ENCODE measurements at regions not wholly inside any gene's neighbourhood (a gene's known extent, or its start where the extent isn't known, plus 50 kb on each side); places are given as distances from the start of the nearest gene placed in this dataset.
"Not testable (repeated sequence)": the region's sequence is repeated elsewhere in the genome, so short reads cannot be mapped to it uniquely, and the experiment has no call there.

GRCh38 chr10:27345455-27345920 lies 104.9 kb upstream of the ACBD5 start:
- no peaks in the 10 kb centered on the region for H3K4me1 ChIP-seq
- H3K4me3 ChIP-seq, result no peak overlapping the region
- no peaks in the 10 kb centered on the region for H3K36me3 ChIP-seq
- DNase-seq, result no peak
- TF ChIP-seq, protein P1, sequence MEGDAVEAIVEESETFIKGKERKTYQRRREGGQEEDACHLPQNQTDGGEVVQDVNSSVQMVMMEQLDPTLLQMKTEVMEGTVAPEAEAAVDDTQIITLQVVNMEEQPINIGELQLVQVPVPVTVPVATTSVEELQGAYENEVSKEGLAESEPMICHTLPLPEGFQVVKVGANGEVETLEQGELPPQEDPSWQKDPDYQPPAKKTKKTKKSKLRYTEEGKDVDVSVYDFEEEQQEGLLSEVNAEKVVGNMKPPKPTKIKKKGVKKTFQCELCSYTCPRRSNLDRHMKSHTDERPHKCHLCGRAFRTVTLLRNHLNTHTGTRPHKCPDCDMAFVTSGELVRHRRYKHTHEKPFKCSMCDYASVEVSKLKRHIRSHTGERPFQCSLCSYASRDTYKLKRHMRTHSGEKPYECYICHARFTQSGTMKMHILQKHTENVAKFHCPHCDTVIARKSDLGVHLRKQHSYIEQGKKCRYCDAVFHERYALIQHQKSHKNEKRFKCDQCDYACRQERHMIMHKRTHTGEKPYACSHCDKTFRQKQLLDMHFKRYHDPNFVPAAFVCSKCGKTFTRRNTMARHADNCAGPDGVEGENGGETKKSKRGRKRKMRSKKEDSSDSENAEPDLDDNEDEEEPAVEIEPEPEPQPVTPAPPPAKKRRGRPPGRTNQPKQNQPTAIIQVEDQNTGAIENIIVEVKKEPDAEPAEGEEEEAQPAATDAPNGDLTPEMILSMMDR (IDR thresholded peaks at IDR 0.05), result no peak
- intact Hi-C loops (cut with DNase I), result no loop called here
- no peaks in the 10 kb centered on the region for H3K9me3 ChIP-seq
- H3K27me3 ChIP-seq (ENCODE audit: low read depth), result peaks cover 5% of the 10 kb centered on the region
- no peak for ATAC-seq
- H3K27ac ChIP-seq, result no peak overlapping the region

DNA sequence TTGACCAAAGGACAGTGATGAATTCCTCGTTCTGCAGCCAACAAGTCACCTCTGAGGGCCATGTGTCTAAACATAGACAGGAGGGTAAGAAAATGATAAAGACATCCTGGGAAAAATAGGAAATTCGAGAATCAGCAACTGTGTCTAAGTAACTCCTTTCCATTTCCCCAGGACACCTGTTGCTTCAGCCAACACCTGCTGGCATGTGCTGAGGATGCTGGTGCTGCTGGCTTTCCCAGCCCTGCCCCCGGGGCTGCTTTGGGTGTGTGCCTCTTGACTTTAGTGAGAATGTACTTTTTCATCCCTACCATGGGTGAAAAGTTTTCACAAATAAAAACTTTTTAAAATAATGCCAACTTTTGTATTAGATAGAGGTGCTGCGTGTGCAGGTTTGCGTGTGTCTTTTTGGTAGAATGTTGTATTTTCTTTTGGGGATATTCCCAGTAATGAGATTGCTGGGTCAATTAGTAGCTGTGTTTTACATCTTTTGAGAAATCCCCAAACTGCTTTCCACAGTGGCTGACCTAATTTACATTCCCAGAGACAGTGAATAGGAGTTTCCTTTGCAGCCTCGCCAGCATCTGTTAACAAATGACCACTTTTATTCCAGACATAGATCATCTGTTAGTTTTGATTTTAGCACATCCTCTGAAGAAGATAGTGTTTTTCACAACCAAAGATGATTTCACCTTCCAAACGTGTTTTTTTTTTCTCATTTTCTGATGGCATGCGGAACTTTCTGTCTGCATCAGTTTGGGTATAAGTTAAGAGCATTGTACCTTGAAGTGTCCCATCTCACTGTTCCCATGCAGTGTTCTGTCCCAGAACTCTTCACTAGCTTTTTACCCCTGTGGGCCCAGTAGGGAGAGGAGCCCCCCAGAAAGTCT lies 104.2 kb upstream of the ACBD5 start:
- H3K27ac ChIP-seq, result no peak overlapping the region
- no peak for DNase-seq
- H3K4me1 ChIP-seq, result no peaks in the 10 kb centered on the region
- no peak overlapping the region for H3K4me3 ChIP-seq
- peaks cover 3% of the 10 kb centered on the region for H3K27me3 ChIP-seq (ENCODE audit: low read depth)
- no peaks in the 10 kb centered on the region for H3K9me3 ChIP-seq
- no peaks in the 10 kb centered on the region for H3K36me3 ChIP-seq
- TF ChIP-seq, protein P1 (IDR thresholded peaks at IDR 0.05), result no peak
- intact Hi-C loops (cut with DNase I), result no loop called here
- no peak for ATAC-seq

GRCh38 chr10:27341001-27341400 lies 100.4 kb upstream of the ACBD5 start:
- intact Hi-C loops (cut with DNase I), result no loop called here
- DNase-seq, result no peak
- no peak overlapping the region for H3K4me3 ChIP-seq
- no peak overlapping the region for H3K27ac ChIP-seq
- TF ChIP-seq, protein P1 (IDR thresholded peaks at IDR 0.05), result no peak
- no peaks in the 10 kb centered on the region for H3K27me3 ChIP-seq (ENCODE audit: low read depth)
- ATAC-seq, result no peak
- H3K9me3 ChIP-seq, result no peaks in the 10 kb centered on the region
- H3K36me3 ChIP-seq, result no peaks in the 10 kb centered on the region
- no peaks in the 10 kb centered on the region for H3K4me1 ChIP-seq

DNA sequence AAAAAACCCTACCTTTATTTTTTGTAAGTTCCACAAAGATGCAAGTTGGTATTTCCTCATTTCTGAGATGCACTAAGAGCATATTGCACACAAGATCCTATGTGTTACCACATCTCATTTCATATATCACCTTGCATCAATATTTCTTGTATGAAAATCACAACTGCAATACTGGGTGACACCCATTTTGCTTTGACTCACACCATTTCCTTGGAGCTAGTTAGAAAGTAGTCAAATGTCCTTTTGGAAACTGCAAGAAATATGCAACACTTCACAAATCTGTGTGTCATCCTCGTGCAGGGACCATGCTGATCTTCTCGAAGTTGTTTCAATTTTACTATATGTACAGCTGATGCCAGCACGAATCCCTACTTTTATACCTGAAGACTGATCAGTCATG lies 94.6 kb upstream of the ACBD5 start:
- H3K27ac ChIP-seq; intact Hi-C loops (cut with DNase I); H3K9me3 ChIP-seq; H3K4me3 ChIP-seq; H3K4me1 ChIP-seq; H3K27me3 ChIP-seq (ENCODE audit: low read depth); ATAC-seq; H3K36me3 ChIP-seq; DNase-seq: not testable (repeated sequence)

DNA sequence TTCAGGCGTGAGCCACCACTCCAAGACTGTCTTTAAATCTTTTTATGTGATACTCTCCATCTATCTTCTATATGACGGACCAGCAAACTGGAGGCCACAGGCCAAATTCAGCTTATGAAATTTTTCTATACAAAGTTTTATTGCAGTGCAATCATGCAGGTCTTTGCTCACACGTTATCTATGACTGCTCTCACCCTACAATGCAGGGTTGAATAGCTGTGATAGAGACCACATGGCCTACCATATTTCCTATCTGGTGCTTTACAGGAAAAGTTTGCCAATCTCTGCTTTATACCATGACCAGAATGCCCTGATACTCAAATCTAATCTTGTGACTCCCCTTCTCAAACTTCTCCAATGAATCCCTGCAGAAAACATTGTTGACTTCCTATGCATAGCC lies 89.5 kb upstream of the ACBD5 start:
- no peaks in the 10 kb centered on the region for H3K36me3 ChIP-seq
- intact Hi-C loops (cut with DNase I), result no loop called here
- H3K27me3 ChIP-seq (ENCODE audit: low read depth), result no peaks in the 10 kb centered on the region
- H3K9me3 ChIP-seq, result no peaks in the 10 kb centered on the region
- H3K4me1 ChIP-seq, result no peaks in the 10 kb centered on the region
- DNase-seq (no peak), ATAC-seq (no peak)
- no peak overlapping the region for H3K4me3 ChIP-seq
- H3K27ac ChIP-seq, result no peak overlapping the region
- TF ChIP-seq, protein P1 (IDR thresholded peaks at IDR 0.05), result no peak

DNA sequence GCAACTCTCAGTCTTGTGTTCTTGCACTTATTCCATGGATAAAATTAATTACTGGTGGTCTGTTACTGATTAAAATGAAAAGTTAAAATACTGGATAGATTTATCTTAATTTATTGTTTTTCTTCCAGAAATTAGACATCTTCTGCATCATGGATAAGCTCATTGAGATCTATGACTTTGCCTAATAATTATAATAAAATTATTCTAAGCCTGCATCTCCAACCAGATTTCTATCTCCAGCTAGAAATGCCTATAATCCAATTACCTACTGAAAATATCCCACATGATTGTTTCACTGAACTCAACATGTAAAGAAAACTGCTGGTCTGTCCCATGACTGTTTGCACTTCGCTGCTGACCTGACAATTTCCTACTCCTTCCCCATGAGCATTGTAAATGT lies 88.3 kb upstream of the ACBD5 start:
- Histone ChIP-seq H3K27me3 (ENCODE audit: low read depth) (no peaks in the 10 kb centered on the region), H3K9me3 (no peaks in the 10 kb centered on the region), H3K27ac (no peak overlapping the region), H3K36me3 (no peaks in the 10 kb centered on the region), H3K4me1 (no peaks in the 10 kb centered on the region), H3K4me3 (no peak overlapping the region)
- ATAC-seq (no peak), DNase-seq (no peak)
- intact Hi-C loops (cut with DNase I), result no loop called here
- TF ChIP-seq, protein P1 (IDR thresholded peaks at IDR 0.05), result no peak

- H3K4me3 ChIP-seq; H3K4me1 ChIP-seq; ATAC-seq; H3K27ac ChIP-seq; H3K36me3 ChIP-seq; DNase-seq; intact Hi-C loops (cut with DNase I); H3K27me3 ChIP-seq (ENCODE audit: low read depth); H3K9me3 ChIP-seq: not testable (repeated sequence)
Observed at GRCh38 chr10:27326748-27327147, 86.2 kb upstream of the ACBD5 start.
